GM23338 (cell line): ENCODE measurements at regions not wholly inside any gene's neighbourhood (a gene's known extent, or its start where the extent isn't known, plus 50 kb on each side); places are given as distances from the start of the nearest gene placed in this dataset.

Experiments used
- ATAC-seq: fragments of 200-7000 bp; cut with Tn5 transposase; 3 replicates; pipeline ENCODE4 v1.9.1; 2020
- DNase-seq: peaks from one replicate; pipeline ENCODE4 v3.0.0-alpha.2; 2015; ENCODE audit warnings: low spot score
- H2AFZ ChIP-seq: fragments of 200-600 bp; sonication (generic); 2 replicates; pipeline ENCODE4 v1.8.0; 2016; ENCODE audit warnings: antibody characterized with exemption, mild to moderate bottlenecking, moderate library complexity
- H3F3A ChIP-seq: fragments of 200-600 bp; sonication (generic); replicated peaks from 2 replicates; pipeline ENCODE4 v1.8.0; 2017; ENCODE audit warnings: antibody characterized with exemption, mixed run types, low read depth
- H3K27ac ChIP-seq: fragments of 200-600 bp; sonication (generic); 2 replicates; pipeline ENCODE4 v1.6.1; 2016; ENCODE audit warnings: low read depth
- H3K27me3 ChIP-seq: fragments of 200-600 bp; sonication (generic); 2 replicates; pipeline ENCODE4 v1.8.0; 2016; ENCODE audit warnings: mild to moderate bottlenecking, mixed run types, moderate library complexity; ENCODE audit not compliant: insufficient read depth
- H3K36me3 ChIP-seq: fragments of 200-600 bp; sonication (generic); 2 replicates; pipeline ENCODE4 v1.8.0; 2016; ENCODE audit warnings: mild to moderate bottlenecking; ENCODE audit not compliant: insufficient read depth
- H3K4me1 ChIP-seq: fragments of 200-600 bp; sonication (generic); 2 replicates; pipeline ENCODE4 v1.8.0; 2016; ENCODE audit warnings: mild to moderate bottlenecking, moderate library complexity; ENCODE audit not compliant: insufficient read depth
- H3K4me2 ChIP-seq: fragments of 200-600 bp; sonication (generic); 2 replicates; pipeline ENCODE4 v1.7.1; 2017; ENCODE audit warnings: mixed run types
- H3K4me3 ChIP-seq: fragments of 200-600 bp; sonication (generic); 2 replicates; pipeline ENCODE4 v1.6.1; 2016; ENCODE audit warnings: mixed run types
- H3K79me2 ChIP-seq: fragments of 200-600 bp; sonication (generic); replicated peaks from 2 replicates; pipeline ENCODE4 v1.8.0; 2017; ENCODE audit warnings: mild to moderate bottlenecking; ENCODE audit not compliant: insufficient read depth
- H3K9me2 ChIP-seq: fragments of 200-600 bp; sonication (generic); 2 replicates; pipeline ENCODE4 v1.8.0; 2017; ENCODE audit not compliant: insufficient read depth
- H4K20me1 ChIP-seq: fragments of 200-600 bp; sonication (generic); replicated peaks from 2 replicates; pipeline ENCODE4 v1.8.0; 2017; ENCODE audit warnings: mild to moderate bottlenecking; ENCODE audit not compliant: insufficient read depth
- H3K27ac Mint-ChIP-seq: 2 replicates; pipeline ENCODE4 v1.8.0; 2020; ENCODE audit warnings: inconsistent platforms, mild to moderate bottlenecking, moderate library complexity, mixed read lengths
- H3K27me3 Mint-ChIP-seq: 3 replicates; pipeline ENCODE4 v1.8.0; 2022; ENCODE audit warnings: low read depth, mild to moderate bottlenecking, moderate library complexity, mixed read lengths, inconsistent platforms; ENCODE audit not compliant: insufficient read depth, poor library complexity
- H3K36me3 Mint-ChIP-seq: 3 replicates; pipeline ENCODE4 v1.8.0; 2021; ENCODE audit warnings: low read depth, mild to moderate bottlenecking, inconsistent platforms, moderate library complexity, mixed read lengths
- H3K4me1 Mint-ChIP-seq: 3 replicates; pipeline ENCODE4 v1.8.0; 2020; ENCODE audit warnings: mild to moderate bottlenecking, inconsistent platforms, mixed read lengths
- H3K4me3 Mint-ChIP-seq: 3 replicates; pipeline ENCODE4 v1.8.0; 2021; ENCODE audit warnings: moderate library complexity, mild to moderate bottlenecking, inconsistent platforms, mixed read lengths
- H3K9me3 Mint-ChIP-seq: 3 replicates; pipeline ENCODE4 v1.8.0; 2020; ENCODE audit warnings: moderate library complexity, mild to moderate bottlenecking, inconsistent platforms, mixed read lengths
- CREB1 ChIP-seq: fragments of 250-450 bp; sonication (Bioruptor Pico); IDR thresholded peaks from 2 replicates; pipeline ENCODE4 v1.5.0; 2020; ENCODE audit warnings: low read depth, mild to moderate bottlenecking, moderate library complexity
- CTCF ChIP-seq, 2 experiments: fragments of 200-600 bp in 1 of 2; sonication (generic) in 1 of 2; conservative IDR thresholded peaks; 2 replicates each; pipeline versions ENCODE4 v1.5.1 to v1.6.1; 2016 to 2017; ENCODE audit warnings: antibody characterized with exemption in 2 of 2, low read depth in 2 of 2, mild to moderate bottlenecking in 2 of 2, moderate library complexity in 1 of 2
- ETS1 ChIP-seq: IDR thresholded peaks from 2 replicates; pipeline ENCODE4 v1.6.1; 2016; ENCODE audit warnings: antibody characterized with exemption
- EZH2 ChIP-seq: fragments of 200-600 bp; sonication (generic); IDR thresholded peaks from one replicate; pipeline ENCODE4 v1.8.0; 2017; ENCODE audit warnings: antibody characterized with exemption, mild to moderate bottlenecking, low read depth; ENCODE audit not compliant: unreplicated experiment
- EZH2phosphoT487 ChIP-seq: fragments of 200-600 bp; sonication (generic); IDR thresholded peaks from one replicate; pipeline ENCODE4 v1.8.1; 2018; ENCODE audit warnings: antibody characterized with exemption; ENCODE audit not compliant: unreplicated experiment
- JUNB ChIP-seq: IDR thresholded peaks from one replicate; pipeline ENCODE4 v1.6.1; 2016; ENCODE audit warnings: antibody characterized with exemption; ENCODE audit not compliant: unreplicated experiment
- NANOG ChIP-seq: IDR thresholded peaks from 2 replicates; pipeline ENCODE4 v1.6.1; 2016; ENCODE audit warnings: antibody characterized with exemption, borderline replicate concordance
- POLR2AphosphoS5 ChIP-seq: IDR thresholded peaks from 2 replicates; pipeline ENCODE4 v1.6.1; 2016; ENCODE audit warnings: antibody characterized with exemption, low read depth
- REST ChIP-seq: IDR thresholded peaks from one replicate; pipeline ENCODE4 v1.6.1; 2018; ENCODE audit warnings: antibody characterized with exemption; ENCODE audit not compliant: unreplicated experiment
- STAT1 ChIP-seq: IDR thresholded peaks from one replicate; pipeline ENCODE4 v1.6.1; 2016; ENCODE audit warnings: antibody characterized with exemption; ENCODE audit not compliant: unreplicated experiment
- ZNF114 ChIP-seq: fragments of 250-450 bp; sonication (Bioruptor Pico); IDR thresholded peaks from 2 replicates; pipeline ENCODE4 v1.5.0; 2020; ENCODE audit warnings: mild to moderate bottlenecking, moderate library complexity
- ZNF331 ChIP-seq: fragments of 250-450 bp; sonication (Bioruptor Pico); IDR thresholded peaks from 2 replicates; pipeline ENCODE4 v1.5.0; 2020; ENCODE audit warnings: low read depth, mild to moderate bottlenecking, moderate library complexity
- ZNF462 ChIP-seq: fragments of 250-450 bp; sonication (Bioruptor Pico); IDR thresholded peaks from 2 replicates; pipeline ENCODE4 v1.5.0; 2020; ENCODE audit warnings: mild to moderate bottlenecking, moderate library complexity

GRCh38 chr1:82542766-82543165, 742.0 kb downstream of the ADGRL2 start:
- H2AFZ ChIP-seq = no peak overlapping the region
- no peaks in the 10 kb centered on the region for H3K36me3 ChIP-seq
- H4K20me1 ChIP-seq = no peaks in the 10 kb centered on the region
- H3K9me2 ChIP-seq = peaks cover 3% of the 10 kb centered on the region; the same call in 1 of the 2 replicates
- Mint-ChIP-seq H3K27me3 (no peaks in the 10 kb centered on the region), H3K9me3 (no peaks in the 10 kb centered on the region; the same call in 2 of the 3 replicates), H3K36me3 (no peaks in the 10 kb centered on the region; the same call in 2 of the 3 replicates), H3K4me3 (no peak overlapping the region), H3K4me1 (no peaks in the 10 kb centered on the region), H3K27ac (no peak overlapping the region)
- no peaks in the 10 kb centered on the region for H3F3A ChIP-seq
- TF ChIP-seq CREB1 (CRISPR knock-in tag) (no peak), STAT1 (no peak), ZNF462 (no peak), ZNF114 (CRISPR knock-in tag) (no peak), JUNB (no peak), EZH2 (no peak), CTCF (conservative IDR thresholded peaks at IDR 0.05; ENCODE audit: low read depth in 2 of 2) (no peak), POLR2AphosphoS5 (no peak), ETS1 (no peak), NANOG (no peak), EZH2phosphoT487 (no peak), REST (no peak), ZNF331 (CRISPR knock-in tag) (no peak)
- no peaks in the 10 kb centered on the region for H3K4me1 ChIP-seq
- no peak overlapping the region for H3K4me2 ChIP-seq
- H3K27me3 ChIP-seq = no peaks in the 10 kb centered on the region
- H3K27ac ChIP-seq = no peak overlapping the region
- H3K79me2 ChIP-seq = no peaks in the 10 kb centered on the region
- no peak overlapping the region for H3K4me3 ChIP-seq
- DNase-seq (no peak), ATAC-seq (no peak)
